K562 (cell line): ENCODE measurements at regions not wholly inside any gene's neighbourhood (a gene's known extent, or its start where the extent isn't known, plus 50 kb on each side); places are given as distances from the start of the nearest gene placed in this dataset.

Experiments
- AFF1 ChIP-seq, 2 experiments: fragments of 450-650 bp; IDR thresholded peaks; 2 replicates each; pipeline ENCODE4 v1.6.1; 2018; ENCODE audit warnings: mild to moderate bottlenecking in 2 of 2, low read depth in 1 of 2; ENCODE audit not compliant: partially characterized antibody in 2 of 2
- MIER1 ChIP-seq: fragments of 450-650 bp; IDR thresholded peaks from 2 replicates; pipeline ENCODE4 v1.6.1; 2016; ENCODE audit warnings: antibody characterized with exemption, mild to moderate bottlenecking, low read depth
- MXI1 ChIP-seq: IDR thresholded peaks from 2 replicates; pipeline ENCODE4 v1.6.1; 2011; ENCODE audit warnings: low read depth, mild to moderate bottlenecking, improper control_type of control experiment, low read length
- NFIC ChIP-seq: fragments of 450-650 bp; IDR thresholded peaks from 2 replicates; pipeline ENCODE4 v1.6.1; 2017; ENCODE audit warnings: mild to moderate bottlenecking, inconsistent platforms
- REST ChIP-seq, 2 experiments: fragments of 450-650 bp; formaldehyde crosslinking in 1 of 2; IDR thresholded peaks; 2 replicates each; pipeline versions ENCODE4 v1.4.0 to v1.6.1; 2014 to 2020; ENCODE audit warnings: mild to moderate bottlenecking in 2 of 2, borderline replicate concordance in 1 of 2, low read depth in 1 of 2
- ZNF407 ChIP-seq: fragments of 450-650 bp; IDR thresholded peaks from 2 replicates; pipeline ENCODE4 v1.6.1; 2016; ENCODE audit warnings: low read depth

DNA sequence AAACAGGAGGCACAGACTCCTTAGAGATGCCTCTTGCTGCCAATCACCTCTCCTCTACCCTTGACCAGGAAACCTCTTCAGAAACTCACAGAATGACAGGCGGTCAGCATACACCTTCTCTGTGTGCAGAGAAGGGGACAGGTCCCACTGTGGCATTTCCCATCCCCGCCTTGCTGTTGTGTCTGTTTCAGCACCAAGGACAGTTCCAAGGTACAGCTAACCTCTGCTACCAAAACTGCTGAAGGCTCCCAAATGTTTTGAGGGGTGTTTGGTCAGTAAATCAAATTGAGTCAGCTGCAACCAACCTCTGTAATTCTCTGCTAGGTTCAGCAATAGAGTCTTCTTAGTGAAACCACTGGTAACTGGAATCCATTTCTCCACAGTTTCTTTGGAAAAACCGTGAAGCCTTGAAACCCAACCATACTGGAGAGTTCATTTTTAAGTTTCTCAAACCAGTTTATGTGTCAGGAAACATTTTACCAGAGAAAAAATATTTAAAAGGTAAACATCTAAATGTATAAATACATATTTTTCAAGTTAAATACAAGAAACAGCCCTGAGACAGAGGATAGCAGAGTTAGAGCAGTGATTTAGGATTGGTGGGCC, 122.0 kb downstream of the DRD1 start (continued):
- TF ChIP-seq ZNF407 (no peak), MIER1 (peak; percentile 93), MXI1 (no peak), NFIC (no peak), AFF1 (IDR thresholded peaks at IDR 0.05; ENCODE audit: low read depth in 1 of 2, partially characterized antibody in 2 of 2) (peak in 1 of 2 experiments; percentile 47), REST (IDR thresholded peaks at IDR 0.05; ENCODE audit: borderline replicate concordance) (peak; percentile 98), REST (CRISPR knock-in tag; IDR thresholded peaks at IDR 0.05; ENCODE audit: low read depth) (peak; percentile 96)
